Calu3 (cell line): ENCODE measurements at regions not wholly inside any gene's neighbourhood (a gene's known extent, or its start where the extent isn't known, plus 50 kb on each side); places are given as distances from the start of the nearest gene placed in this dataset.

Experiments
- BruUV-seq: library from RNA; stranded (reverse); fragments of 400-500 nt; replicated peaks from 2 replicates; lab custom pipeline; 2021; lab: Mats Ljungman, UMichigan
- CTCF ChIA-PET: fragments of 300-600 bp; sonication (Branson Sonifier 250); formaldehyde crosslinking; loops from one replicate; lab custom pipeline; 2022; ENCODE audit warnings: antibody characterized with exemption; lab: Charles Lee
- DNase-seq: peaks from one replicate; pipeline ENCODE4 v3.0.0; 2022
- H3K27ac Mint-ChIP-seq: one replicate; pipeline ENCODE4 v1.8.0; 2022; ENCODE audit warnings: mixed read lengths; ENCODE audit not compliant: unreplicated experiment
- H3K27me3 Mint-ChIP-seq: one replicate; pipeline ENCODE4 v1.8.0; 2022; ENCODE audit warnings: mixed read lengths; ENCODE audit not compliant: unreplicated experiment
- H3K36me3 Mint-ChIP-seq: one replicate; pipeline ENCODE4 v1.8.0; 2022; ENCODE audit warnings: mild to moderate bottlenecking, moderate library complexity, mixed read lengths; ENCODE audit not compliant: insufficient read depth, unreplicated experiment
- H3K4me1 Mint-ChIP-seq: one replicate; pipeline ENCODE4 v1.8.0; 2022; ENCODE audit warnings: mild to moderate bottlenecking, low read depth, mixed read lengths; ENCODE audit not compliant: unreplicated experiment
- H3K4me3 Mint-ChIP-seq: one replicate; pipeline ENCODE4 v1.8.0; 2022; ENCODE audit warnings: mild to moderate bottlenecking, low read depth, moderate library complexity, mixed read lengths; ENCODE audit not compliant: unreplicated experiment
- H3K9me3 Mint-ChIP-seq: one replicate; pipeline ENCODE4 v1.8.0; 2022; ENCODE audit warnings: low read depth, mixed read lengths; ENCODE audit not compliant: unreplicated experiment
- CTCF ChIP-seq: fragments of 200-600 bp; IDR thresholded peaks from one replicate; pipeline ENCODE4 v1.8.0; 2022; ENCODE audit warnings: antibody characterized with exemption; ENCODE audit not compliant: unreplicated experiment
- intact Hi-C: fragments of 100-400 bp; cut with micrococcal nuclease; formaldehyde crosslinking; loops from one replicate; pipeline ENCODE4 v1.10.0; 2022; ENCODE audit not compliant: unreplicated experiment

- H3K9me3 Mint-ChIP-seq: no peaks in the 10 kb centered on the region
- DNase-seq: no peak
- no peak overlapping the region for H3K27ac Mint-ChIP-seq
- H3K4me1 Mint-ChIP-seq: no peaks in the 10 kb centered on the region
- no peaks in the 10 kb centered on the region for H3K36me3 Mint-ChIP-seq
- no peak for TF ChIP-seq CTCF
- intact Hi-C loops: no loop called here
- BruUV-seq: no TSS peak
- no peaks in the 10 kb centered on the region for H3K27me3 Mint-ChIP-seq
- no peak overlapping the region for H3K4me3 Mint-ChIP-seq
- CTCF ChIA-PET: no interaction called here
Measured at GRCh38 chr20:19100975-19101374, 111.5 kb upstream of the SLC24A3 start.

- Mint-ChIP-seq H3K9me3 (no peaks in the 10 kb centered on the region), H3K27me3 (no peaks in the 10 kb centered on the region), H3K27ac (no peak overlapping the region), H3K36me3 (no peaks in the 10 kb centered on the region), H3K4me1 (no peaks in the 10 kb centered on the region), H3K4me3 (no peak overlapping the region)
- DNase-seq: no peak
- intact Hi-C loops: no loop called here
- no peak for TF ChIP-seq CTCF
- no TSS peak for BruUV-seq
- CTCF ChIA-PET: no interaction called here
Measured at GRCh38 chr20:19104186-19104585, 108.3 kb upstream of the SLC24A3 start.

GRCh38 chr20:19108155-19108554 lies 104.3 kb upstream of the SLC24A3 start:
- H3K4me1 Mint-ChIP-seq: no peaks in the 10 kb centered on the region
- CTCF ChIA-PET: no interaction called here

GRCh38 chr20:19110285-19110684 lies 102.2 kb upstream of the SLC24A3 start:
- CTCF ChIA-PET: interaction anchor here (0.6 kb wide), 1 partner anchor 11 kb away, joined by 5 read pairs; no protein-coding TSS in a partner anchor
- H3K9me3 Mint-ChIP-seq: no peaks in the 10 kb centered on the region

More at GRCh38 chr20:19108155-19108554, 104.3 kb upstream of the SLC24A3 start:
- TF ChIP-seq CTCF: no peak
- Mint-ChIP-seq H3K27ac (no peak overlapping the region), H3K9me3 (no peaks in the 10 kb centered on the region), H3K36me3 (no peaks in the 10 kb centered on the region), H3K27me3 (no peaks in the 10 kb centered on the region), H3K4me3 (no peak overlapping the region)
- no peak for DNase-seq
- no TSS peak for BruUV-seq
- intact Hi-C loops: no loop called here

More at GRCh38 chr20:19110285-19110684, 102.2 kb upstream of the SLC24A3 start:
- H3K4me3 Mint-ChIP-seq: no peak overlapping the region
- no peak for DNase-seq
- H3K36me3 Mint-ChIP-seq: no peaks in the 10 kb centered on the region
- H3K27me3 Mint-ChIP-seq: no peaks in the 10 kb centered on the region
- intact Hi-C loops: no loop called here
- H3K27ac Mint-ChIP-seq: no peak overlapping the region
- no peak for TF ChIP-seq CTCF
- no TSS peak for BruUV-seq
- no peaks in the 10 kb centered on the region for H3K4me1 Mint-ChIP-seq
